GM19395 (cell line): ENCODE measurements at regions not wholly inside any gene's neighbourhood (a gene's known extent, or its start where the extent isn't known, plus 50 kb on each side); places are given as distances from the start of the nearest gene placed in this dataset.
A peak's percentile ranks its signal among the peaks of the same experiment; 100 is the strongest.

Experiments used
- ATAC-seq: cut with Tn5 transposase; IDR thresholded peaks from one replicate; pipeline ENCODE4 v1.9.1; 2021; ENCODE audit warnings: mild to moderate bottlenecking, moderate library complexity; ENCODE audit not compliant: unreplicated experiment

- ATAC-seq, result peak; percentile 98
Measured at GRCh38 chr13:29935309-29935981, 85.0 kb upstream of the UBL3 start.

- ATAC-seq, result no peak
Measured at GRCh38 chr13:29934531-29935308, 84.3 kb upstream of the UBL3 start.

DNA sequence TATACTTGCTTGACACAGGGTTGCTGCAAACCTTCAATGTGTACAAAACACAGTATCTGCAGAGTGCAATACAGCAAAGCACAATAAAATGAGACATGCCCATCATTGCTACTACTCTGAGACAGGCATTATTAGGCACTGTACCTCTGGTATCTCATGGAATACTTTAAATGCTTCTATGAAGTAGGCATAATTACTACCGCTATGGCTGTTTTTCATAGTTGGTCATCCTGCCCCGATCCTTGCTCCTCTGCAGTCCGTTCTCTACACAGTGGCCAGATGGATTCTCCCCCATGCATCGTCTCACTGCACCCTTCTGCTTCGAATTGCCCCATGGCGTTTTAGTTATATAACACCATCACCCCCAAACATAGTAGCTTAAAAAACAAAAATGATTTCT, 83.0 kb upstream of the UBL3 start:
- ATAC-seq, result no peak

DNA sequence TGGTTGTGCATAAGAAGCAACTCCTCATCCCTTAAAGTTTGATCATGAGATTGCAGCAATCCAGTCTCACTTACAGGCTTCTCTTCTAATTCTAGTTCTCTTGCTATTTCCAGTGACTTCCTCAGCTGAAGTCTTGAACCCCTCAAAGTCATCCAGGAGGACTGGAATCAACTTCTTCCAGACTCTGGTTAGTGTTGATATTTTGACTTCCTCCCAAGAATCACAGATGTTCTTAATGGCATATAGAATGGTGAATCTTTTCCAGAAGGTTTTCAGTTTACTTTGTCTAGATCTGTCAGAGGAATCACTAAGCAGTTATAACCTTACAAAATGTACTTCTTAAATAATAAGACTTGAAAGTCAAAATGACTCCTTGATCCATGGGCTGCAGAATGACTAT, 81.3 kb upstream of the UBL3 start:
- ATAC-seq, result no peak

- ATAC-seq, result no peak
Measured at GRCh38 chr13:29929062-29929847, 78.8 kb upstream of the UBL3 start.

GRCh38 chr13:29926098-29926476, 75.7 kb upstream of the UBL3 start:
- ATAC-seq, result no peak

DNA sequence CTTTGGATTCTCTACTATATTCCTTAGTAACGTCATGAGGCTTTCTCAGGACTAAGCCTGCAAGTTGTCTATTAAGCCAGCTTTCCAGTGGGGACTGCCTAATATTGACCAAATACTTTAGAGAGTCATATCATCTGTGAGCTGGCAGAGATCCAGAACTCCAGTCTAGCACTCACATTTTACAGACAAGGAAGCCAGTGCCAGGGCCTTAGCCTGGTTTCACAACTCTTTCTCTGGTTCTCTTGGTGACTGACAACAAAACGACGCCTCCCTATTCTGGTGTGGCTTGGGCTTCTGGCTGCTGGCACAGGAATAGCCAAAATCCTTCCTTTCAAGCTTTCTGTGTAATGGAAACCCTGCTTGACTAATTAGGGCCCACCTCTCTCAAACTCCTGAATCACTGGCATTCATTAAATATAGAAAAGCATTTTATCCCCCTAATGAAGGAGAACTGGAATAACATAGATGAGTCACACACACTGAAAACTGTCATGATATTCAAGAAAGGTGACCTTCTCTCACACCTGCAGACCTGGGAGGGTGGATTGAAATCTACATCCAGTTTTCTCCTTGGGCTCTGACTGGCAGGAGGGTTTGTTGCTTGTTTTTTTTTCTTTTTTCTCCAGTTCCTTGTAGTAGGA, 75.2 kb upstream of the UBL3 start:
- no peak for ATAC-seq

DNA sequence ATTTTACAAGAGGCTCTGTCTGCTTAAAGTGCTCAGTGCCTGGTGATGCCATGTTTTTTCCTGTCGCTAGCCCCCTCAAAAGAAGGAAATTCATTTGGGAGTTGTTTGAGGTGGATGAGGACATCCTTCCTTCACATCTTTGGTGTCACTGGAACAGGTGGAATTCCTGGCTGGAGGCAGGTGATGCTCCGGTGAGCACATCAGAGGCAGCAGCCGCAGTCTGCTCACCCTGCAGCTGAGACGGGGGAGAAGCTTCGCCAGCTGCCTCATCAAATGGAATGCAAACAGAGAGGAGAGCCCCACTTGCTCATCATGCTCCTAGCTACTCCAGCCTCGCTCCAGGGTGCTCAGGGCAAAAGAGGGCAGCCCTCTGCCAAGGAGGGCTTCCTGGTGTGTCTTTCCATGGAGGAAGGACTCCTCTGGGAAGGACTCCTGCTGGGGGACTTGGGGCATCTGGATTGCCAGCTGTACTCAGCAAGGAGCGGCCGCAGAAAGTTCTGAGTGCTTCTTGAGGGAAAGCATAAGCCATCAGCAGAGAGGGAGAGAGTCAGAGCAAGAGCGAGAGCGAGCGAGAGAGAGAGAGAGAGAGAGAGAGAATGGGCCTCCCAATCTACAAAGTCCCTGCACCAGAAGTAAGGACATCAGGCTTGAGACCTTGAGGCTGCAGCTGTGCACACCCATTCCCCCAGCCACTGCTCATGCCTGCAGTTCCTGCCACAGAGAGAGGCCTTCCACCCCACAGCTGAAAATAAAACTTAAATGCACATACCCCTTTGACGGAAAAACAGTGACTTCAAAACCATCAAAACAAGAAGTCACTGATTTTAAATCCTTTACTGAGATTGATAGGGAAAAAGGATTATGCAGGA, 74.3 kb upstream of the UBL3 start:
- no peak for ATAC-seq

GRCh38 chr13:29923554-29924481, 73.4 kb upstream of the UBL3 start:
- ATAC-seq, result no peak

DNA sequence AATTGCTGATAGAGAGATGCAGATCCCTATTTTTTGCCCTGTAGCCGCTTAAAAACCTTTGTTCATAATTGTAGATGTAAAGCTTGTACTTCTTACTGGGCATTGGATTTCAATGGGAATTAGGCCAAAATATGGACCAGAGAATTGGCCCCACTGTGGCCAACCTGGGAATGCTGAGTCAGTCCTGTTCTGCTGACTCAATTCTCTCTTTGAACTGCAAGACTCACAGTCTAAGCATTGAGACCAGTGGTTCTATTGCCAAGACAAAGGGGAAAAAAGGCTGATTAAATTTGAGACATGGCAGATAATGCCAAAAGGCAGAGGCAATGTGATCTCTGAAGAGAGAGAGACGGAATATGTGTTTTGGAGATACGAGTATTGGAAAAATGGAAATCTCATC, 72.5 kb upstream of the UBL3 start:
- ATAC-seq, result no peak

DNA sequence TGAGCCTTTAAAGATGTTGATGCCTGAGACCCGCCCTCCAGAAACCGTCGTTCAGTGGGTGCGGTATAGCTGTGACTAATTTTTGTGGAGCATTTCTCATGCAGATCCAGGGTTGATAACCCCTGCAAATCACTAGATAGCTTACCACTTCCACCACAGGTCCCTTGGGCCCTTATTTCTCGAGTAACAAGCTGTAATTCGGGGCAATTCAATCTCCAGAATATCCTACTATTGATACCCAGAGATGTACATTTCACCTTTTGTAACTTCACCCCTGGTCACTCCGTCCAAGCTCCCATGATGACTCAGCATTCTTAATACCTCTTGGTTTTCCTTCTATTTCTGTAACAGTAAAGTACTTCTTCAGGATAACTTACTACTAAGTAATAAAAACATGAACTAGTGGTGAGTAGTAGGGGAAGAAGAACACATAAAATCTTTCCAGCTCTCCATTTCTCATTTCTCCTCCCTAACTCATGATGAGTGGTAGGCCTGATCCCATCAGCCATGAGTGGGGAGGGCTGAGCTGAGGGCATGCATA, 71.9 kb upstream of the UBL3 start:
- ATAC-seq, result no peak

DNA sequence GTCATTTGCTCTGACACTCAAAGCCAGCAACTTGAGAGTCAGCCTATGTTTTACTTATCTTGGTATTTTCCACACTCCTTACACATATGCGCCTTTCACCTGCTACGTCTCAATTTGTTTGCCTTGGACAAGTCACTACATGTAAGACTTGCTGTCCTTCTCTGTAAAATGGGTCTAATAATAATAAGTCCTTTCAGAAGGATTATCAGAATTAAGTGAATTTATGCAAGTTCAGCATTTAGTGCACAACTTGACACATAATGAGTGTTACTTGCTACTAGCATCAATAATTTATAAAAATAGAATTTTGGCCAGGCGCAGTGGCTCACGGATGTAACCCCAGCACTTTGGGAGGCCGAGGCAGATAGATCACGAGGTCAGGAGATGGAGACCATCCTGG, 71.1 kb upstream of the UBL3 start:
- no peak for ATAC-seq

DNA sequence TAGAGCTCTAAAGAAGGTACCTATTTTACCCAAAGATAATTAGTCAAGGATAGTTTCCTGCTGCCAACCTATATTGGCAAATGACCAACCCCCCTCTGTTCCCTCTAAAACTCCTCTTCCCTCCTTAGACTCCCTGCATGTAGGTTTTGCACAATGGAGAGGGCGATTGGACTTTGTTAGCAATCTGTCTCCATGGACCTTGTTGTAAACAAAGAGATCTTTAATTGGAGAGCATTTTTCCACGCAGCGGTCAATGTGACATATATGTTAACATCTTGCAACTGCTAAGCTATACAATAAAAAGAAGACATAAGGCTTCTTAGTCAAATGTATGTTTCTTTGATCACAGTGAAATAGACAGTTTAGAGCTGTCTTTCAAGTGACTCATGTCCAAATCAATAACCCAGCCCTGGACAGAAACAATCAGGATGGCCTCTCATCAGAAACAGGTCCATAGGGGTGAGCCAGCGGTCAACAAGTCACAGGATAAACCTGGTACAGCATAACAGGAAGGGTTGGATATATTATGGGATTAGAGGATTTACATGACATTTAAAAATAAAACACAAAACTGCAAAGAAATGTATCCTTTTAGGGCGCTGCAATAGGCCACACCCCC, 69.7 kb upstream of the UBL3 start:
- ATAC-seq, result no peak

DNA sequence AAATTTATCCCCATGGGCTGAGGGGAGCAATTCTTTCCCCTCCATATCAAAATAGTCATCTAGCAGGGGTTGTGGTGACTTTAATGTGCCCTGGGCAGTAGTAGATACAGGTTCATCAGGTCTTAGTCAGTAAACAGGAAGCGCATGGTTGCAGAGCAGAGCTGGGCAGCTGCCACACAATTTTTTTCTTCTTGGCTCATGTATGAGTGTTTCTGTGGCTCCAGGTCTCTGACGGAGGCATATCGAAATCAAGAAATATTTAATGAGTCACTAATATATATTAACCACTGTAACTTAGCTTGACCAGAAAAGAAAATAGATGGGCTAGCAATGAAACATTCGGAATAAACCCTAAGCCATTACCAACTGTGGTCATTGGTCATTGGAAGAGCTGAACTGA, 68.4 kb upstream of the UBL3 start:
- no peak for ATAC-seq

GRCh38 chr13:29917650-29918049, 67.2 kb upstream of the UBL3 start:
- no peak for ATAC-seq

GRCh38 chr13:29914581-29914980, 64.2 kb upstream of the UBL3 start:
- no peak for ATAC-seq

DNA sequence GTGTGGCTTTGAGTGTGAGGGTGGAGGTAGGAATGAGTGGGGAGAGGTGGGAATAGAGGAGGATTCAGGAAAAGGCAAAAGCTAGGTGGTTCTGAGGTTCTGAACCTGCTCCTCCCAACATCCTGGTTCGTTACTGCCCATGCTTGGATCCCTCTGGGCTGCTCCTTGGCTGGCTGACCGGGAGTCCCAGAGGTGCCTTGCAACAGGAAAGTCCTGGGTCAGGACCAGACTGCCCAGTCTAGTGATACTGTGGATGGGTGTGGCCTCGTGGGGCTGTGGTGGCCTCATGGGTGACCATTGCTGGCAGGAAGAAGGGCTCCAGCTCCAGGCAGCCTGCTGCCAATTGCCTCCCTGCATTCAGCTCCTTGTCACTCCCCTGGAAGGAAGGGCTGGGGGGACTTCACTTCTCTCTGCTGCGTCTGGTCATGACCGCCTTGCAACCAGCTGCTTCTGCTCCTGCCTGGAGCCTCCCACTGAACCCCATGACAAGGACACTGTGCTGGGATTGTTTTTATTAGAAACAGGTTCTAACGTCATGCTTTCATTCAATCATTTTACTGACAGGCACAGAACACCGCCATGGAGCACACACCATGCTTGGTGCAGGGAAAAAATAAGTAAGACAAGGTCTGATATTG, 61.5 kb upstream of the UBL3 start:
- ATAC-seq, result no peak

DNA sequence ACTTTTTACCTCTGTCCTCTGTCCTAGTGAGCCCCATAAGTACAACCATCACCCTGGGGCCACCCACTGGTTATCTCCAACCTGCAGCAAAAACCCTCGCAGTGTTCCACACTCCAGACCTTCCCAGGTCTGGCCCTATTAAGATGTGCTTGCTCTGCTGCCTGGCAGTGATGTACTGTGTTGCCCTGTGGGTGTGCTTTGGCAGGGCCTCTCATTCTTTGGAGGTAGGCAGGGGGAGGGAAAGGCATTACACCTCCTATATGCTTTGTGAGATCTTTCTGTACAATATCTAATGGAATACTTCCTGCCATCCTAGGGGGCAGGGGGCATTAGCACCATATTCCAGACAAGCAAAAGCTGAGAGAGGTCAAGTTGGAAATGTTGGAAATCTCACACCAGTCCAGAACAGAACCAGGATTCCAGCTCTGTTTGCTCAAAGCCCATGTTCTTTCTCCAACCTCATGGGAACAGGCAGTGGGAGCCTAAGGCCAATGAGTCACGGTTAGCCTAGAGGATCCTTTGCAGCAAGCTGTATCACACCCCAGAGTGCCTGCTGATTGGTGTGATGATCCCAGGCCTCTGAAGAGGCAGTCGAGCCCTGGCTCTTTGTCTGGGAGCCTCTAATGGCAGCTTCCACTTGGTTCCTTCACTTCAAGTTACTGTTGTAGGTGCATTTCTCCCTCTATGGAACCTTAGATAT, 59.7 kb upstream of the UBL3 start:
- ATAC-seq, result no peak
